ENCODE measurements at regions not wholly inside any gene's neighbourhood (a gene's known extent, or its start where the extent isn't known, plus 50 kb on each side); places are given as distances from the start of the nearest gene placed in this dataset.
A peak's percentile ranks its signal among the peaks of the same experiment; 100 is the strongest.

- no peak overlapping the region for H4K8ac ChIP-seq (ENCODE audit: low read depth in 2 of 2, low read length in 2 of 2)
- no peak overlapping the region for H2BK20ac ChIP-seq (ENCODE audit: low read depth, low read length)
- H3K4me2 ChIP-seq (ENCODE audit: low read depth, low read length), result no peak overlapping the region
- POLR2A ChIA-PET (ENCODE audit: unreplicated experiment), result no interaction called here
- H3K4me1 ChIP-seq (ENCODE audit: control insufficient read depth, insufficient read depth, low read length), result peaks cover 9% of the 10 kb centered on the region
- no peak overlapping the region for H2BK15ac ChIP-seq (ENCODE audit: low read depth, low read length)
- no peak overlapping the region for H3K14ac ChIP-seq (replicated peaks; ENCODE audit: low read depth, low read length)
- no peak overlapping the region for H3K4me3 ChIP-seq (ENCODE audit: insufficient read depth, low read depth, low read length)
- H3K4ac ChIP-seq (ENCODE audit: low read depth, low read length), result no peak overlapping the region
- H3K9me1 ChIP-seq (ENCODE audit: insufficient read depth, low read length), result no peaks in the 10 kb centered on the region
- no peaks in the 10 kb centered on the region for H3K36me3 ChIP-seq (ENCODE audit: control insufficient read depth, insufficient read depth, low read length)
- CTCF ChIA-PET, result no interaction called here
- ATAC-seq (ENCODE audit: low read depth) (no peak), DNase-seq (no peak)
- no CpG with 5 or more reads among the region's 3 CpGs for WGBS, 2 experiments (ENCODE audit: extremely low coverage in 2 of 2, insufficient read length in 1 of 2)
- no peak overlapping the region for H2BK5ac ChIP-seq (ENCODE audit: low read depth, low read length, poor library complexity, severe bottlenecking)
- H3K79me1 ChIP-seq (ENCODE audit: low read depth in 1 of 2, low read length in 2 of 2), result no peaks in the 10 kb centered on the region
- dilution Hi-C loops (cut with HindIII; ENCODE audit: low sequenced_read_pairs, unreplicated experiment) (no loop called here), in situ Hi-C loops (cut with MboI; ENCODE audit: low sequenced_read_pairs) (no loop called here), intact Hi-C loops (cut with micrococcal nuclease) (no loop called here)
- peaks cover 18% of the 10 kb centered on the region for H3K9me3 ChIP-seq (ENCODE audit: control insufficient read depth, insufficient read depth, low read length)
- no TSS peak for BruUV-seq (replicated peaks)
- no peaks in the 10 kb centered on the region for H4K20me1 ChIP-seq (ENCODE audit: insufficient read depth, low read length)
- no peak overlapping the region for H3K23ac ChIP-seq (ENCODE audit: low read depth, low read length)
- no peak overlapping the region for H4K91ac ChIP-seq (ENCODE audit: insufficient read depth, low read depth, low read length)
- H2BK120ac ChIP-seq (ENCODE audit: low read depth, low read length), result no peak overlapping the region
- no peak overlapping the region for H3K9ac ChIP-seq (ENCODE audit: low read depth, low read length)
- no peak for TF ChIP-seq MAZ (IDR thresholded peaks at IDR 0.05; ENCODE audit: borderline replicate concordance, low read depth, low read length)
- TF ChIP-seq SMC3 (IDR thresholded peaks at IDR 0.05; ENCODE audit: low read depth, low read length), result no peak
- TF ChIP-seq CEBPB (IDR thresholded peaks at IDR 0.05; ENCODE audit: low read depth, low read length), result no peak
- TF ChIP-seq, protein P1, sequence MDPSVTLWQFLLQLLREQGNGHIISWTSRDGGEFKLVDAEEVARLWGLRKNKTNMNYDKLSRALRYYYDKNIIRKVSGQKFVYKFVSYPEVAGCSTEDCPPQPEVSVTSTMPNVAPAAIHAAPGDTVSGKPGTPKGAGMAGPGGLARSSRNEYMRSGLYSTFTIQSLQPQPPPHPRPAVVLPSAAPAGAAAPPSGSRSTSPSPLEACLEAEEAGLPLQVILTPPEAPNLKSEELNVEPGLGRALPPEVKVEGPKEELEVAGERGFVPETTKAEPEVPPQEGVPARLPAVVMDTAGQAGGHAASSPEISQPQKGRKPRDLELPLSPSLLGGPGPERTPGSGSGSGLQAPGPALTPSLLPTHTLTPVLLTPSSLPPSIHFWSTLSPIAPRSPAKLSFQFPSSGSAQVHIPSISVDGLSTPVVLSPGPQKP (IDR thresholded peaks at IDR 0.05; ENCODE audit: borderline replicate concordance, low read depth, low read length), result no peak
- TF ChIP-seq CHD1 (IDR thresholded peaks at IDR 0.05; ENCODE audit: low read depth, low read length), result no peak
- TF ChIP-seq RCOR1 (IDR thresholded peaks at IDR 0.05; ENCODE audit: insufficient replicate concordance, low read length), result no peak
- TF ChIP-seq USF2 (IDR thresholded peaks at IDR 0.05; ENCODE audit: low read depth, low read length), result no peak
- no peak for TF ChIP-seq RAD21 (IDR thresholded peaks at IDR 0.05; ENCODE audit: low read length)
- TF ChIP-seq MAFK (IDR thresholded peaks at IDR 0.05; ENCODE audit: low read depth, low read length), result no peak
- no peak for TF ChIP-seq RFX5 (IDR thresholded peaks at IDR 0.05; ENCODE audit: low read depth, low read length)
- no peak for TF ChIP-seq NFE2L2 (IDR thresholded peaks at IDR 0.05; ENCODE audit: low read depth, low read length)
- TF ChIP-seq CTCF (conservative IDR thresholded peaks at IDR 0.05; ENCODE audit: low read depth, low read length), result no peak
- no peak for TF ChIP-seq BHLHE40 (IDR thresholded peaks at IDR 0.05; ENCODE audit: low read depth, low read length)
- H2AFZ ChIP-seq (replicated peaks; ENCODE audit: low read length, poor library complexity), result peak overlapping the region; percentile 17
- no peak overlapping the region for H3K18ac ChIP-seq (ENCODE audit: low read depth, low read length)
- 0 out of 2 replicates have a peak, but pooled peaks cover 4% of the 10 kb centered on the region for H3K27me3 ChIP-seq (ENCODE audit: control insufficient read depth, insufficient read depth, low read length)
- peak overlapping the region; percentile 15 for H2AK9ac ChIP-seq (replicated peaks; ENCODE audit: low read depth, low read length, poor library complexity)
- no peak overlapping the region for H3K27ac ChIP-seq (ENCODE audit: insufficient read depth, low read length)
- no peak overlapping the region for H2AK5ac ChIP-seq (ENCODE audit: low read depth, low read length)
- no peak overlapping the region for H4K5ac ChIP-seq (ENCODE audit: low read depth, low read length)
- H3K56ac ChIP-seq (ENCODE audit: extremely low read depth, insufficient read depth, low read length), result no peak overlapping the region
Observed at GRCh38 chr15:66922608-66923007, 142.8 kb upstream of the SMAD3 start.
